Hepatic stellate cell (primary cell): ENCODE measurements at regions not wholly inside any gene's neighbourhood (a gene's known extent, or its start where the extent isn't known, plus 50 kb on each side); places are given as distances from the start of the nearest gene placed in this dataset.

Experiments used
- DNase-seq: peaks from one replicate; pipeline ENCODE4 v3.0.0; 2011; ENCODE audit warnings: low spot score

DNA sequence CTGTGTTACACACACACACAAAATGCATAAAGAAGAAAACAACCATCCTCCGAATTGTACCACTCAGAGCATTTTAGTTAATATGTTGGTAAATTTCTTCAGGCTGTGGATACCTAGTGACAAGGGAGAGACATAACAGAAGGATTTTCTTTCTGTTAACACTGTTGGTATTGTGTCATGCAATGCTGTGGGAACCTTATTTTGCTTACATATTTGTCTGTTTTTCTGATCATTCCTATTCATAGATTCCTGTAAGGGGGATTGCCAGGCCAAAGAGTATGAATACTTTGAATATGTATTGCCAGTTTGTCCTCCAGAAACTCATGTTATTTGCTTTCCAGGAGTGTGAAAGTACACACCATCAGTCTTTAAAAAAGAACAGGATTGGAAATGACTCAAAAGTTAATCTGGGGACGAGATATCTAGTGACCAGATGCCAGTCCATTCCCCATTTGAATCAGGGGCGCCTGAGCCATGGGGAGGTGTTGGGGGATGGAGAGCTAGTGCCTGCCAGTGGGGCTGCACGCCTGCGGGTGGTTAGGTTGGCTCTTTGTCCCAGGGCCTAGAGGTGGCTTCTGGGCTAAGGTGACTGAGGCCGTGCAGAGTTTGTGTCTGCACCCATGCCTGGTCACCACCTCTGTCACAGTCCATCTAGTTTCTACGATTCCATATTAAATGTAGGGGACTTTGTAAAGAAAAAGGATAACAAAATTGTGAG lies 142.0 kb downstream of the PTPN20 start:
- no peak for DNase-seq

DNA sequence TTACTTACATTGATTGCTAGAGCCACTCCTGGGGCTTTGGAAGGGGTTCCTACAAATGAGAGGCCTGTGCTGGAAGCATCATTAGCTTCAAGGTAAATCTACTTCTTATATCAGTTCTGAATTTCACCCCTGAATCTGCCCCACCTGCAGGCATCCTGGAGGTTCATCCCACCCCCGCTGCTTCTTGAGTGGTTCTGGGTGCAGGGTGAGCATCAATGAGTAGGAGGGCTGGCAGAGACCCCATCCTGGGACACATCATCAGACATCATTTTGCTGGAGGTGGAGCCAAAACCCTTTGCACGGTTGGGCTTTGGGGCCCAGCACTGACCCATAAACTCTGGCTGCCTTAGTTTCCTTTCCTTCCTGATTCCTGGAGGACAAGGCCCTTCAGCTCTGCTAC lies 143.7 kb downstream of the PTPN20 start:
- DNase-seq: no peak

DNA sequence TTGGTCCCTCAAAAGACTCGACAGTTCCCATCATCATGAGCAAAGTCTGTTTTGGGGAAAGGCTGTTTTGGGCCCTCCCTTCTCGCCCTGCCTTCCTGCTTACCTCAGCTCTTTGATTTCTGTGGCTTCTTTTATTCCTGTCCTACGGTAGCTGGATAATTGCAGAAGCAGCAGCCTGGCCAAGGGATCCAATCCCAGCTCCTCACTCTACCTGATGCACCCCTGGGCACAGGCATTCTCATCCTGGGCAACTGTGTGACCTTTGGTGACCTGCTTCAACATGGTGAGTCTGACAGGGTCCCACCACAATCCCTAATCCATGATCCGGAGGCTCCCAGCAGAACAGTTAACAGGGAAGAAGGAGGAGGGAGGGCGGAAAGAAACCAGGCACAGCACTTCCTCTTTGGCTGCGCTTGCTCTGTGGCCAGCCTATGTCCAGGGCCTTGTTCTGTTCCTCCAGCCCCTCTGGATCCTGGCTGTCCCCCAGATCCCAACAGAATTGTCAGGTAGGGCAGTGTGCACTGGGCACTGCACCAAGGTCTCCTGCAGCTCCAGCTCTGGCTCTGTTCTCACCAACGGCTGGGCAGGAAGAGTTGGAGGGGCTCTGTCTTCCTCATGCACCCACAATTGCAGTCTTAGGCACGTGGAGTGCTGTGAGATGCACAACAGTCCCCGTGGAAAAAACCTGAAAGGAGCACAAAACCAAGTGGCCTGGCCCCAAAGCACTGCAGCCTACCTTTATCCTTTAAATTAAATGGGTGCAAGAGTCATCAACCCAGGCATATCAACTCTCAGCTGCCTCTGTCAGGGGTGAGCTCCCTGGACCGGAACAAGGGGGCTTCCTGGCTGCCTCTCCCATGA lies 144.4 kb downstream of the PTPN20 start:
- no peak for DNase-seq

DNA sequence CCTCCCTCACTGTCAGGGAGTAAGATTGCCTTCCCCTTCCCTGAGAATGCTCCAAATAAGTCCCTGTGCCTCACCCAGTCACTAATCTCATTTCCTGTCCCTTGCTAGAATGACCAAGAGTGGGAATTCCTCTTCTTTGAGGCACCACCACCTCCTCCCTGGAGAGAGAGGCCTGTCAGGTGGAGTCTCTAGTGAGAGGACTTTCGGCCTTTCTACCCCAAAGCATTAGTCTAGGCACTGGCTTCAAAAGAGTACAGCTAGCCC lies 145.0 kb downstream of the PTPN20 start:
- DNase-seq: no peak

DNA sequence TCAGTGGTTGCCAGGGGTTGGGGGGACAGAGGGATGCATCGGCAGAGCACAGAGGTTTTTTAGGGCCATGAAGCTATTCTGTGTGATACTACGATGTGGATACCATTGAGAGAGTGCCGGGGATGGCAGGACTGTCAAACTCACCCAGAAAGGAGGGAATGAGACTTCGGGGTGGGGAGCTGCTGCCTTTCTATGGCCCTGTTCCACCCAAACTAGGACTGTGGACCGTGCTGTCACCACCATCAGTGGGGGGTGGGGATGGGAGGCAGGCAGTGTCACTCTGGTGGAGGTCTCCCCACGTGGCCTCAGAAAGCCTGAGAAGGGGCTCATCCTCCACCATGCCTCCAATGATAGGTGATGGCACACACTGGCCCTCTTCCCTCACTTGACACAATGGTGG lies 146.2 kb downstream of the PTPN20 start:
- DNase-seq: no peak

DNA sequence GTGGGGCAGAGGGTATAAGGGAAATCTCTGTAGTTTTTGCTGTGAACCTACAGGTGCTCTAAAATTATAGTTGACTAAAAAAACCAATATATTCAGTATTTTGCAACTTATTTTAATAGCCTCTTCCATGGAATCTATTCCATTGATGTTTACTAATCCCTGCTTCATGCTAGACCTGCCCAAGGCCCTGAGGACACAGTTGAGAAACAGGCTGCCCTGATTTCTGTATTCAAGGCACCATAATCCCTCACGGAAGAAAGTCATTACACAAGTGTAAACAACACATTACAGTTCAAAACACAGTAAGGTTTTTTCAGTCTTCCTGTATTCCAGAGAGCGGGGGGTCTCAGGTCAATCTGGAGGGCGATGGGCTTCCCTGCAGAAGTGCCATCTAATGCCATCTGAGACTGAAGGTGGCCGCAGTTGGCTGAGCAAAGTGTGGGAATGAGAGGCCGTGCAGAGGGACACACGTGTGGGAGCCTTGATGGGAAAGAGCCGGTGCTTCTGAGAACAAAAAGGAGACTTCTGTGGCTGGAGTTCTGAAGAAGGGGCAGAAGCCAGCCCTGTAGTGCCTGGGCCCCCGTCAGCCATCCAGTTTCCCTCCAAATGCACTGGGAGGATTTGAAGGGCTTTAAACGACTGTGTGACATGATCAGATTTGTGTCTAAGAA lies 146.9 kb downstream of the PTPN20 start:
- DNase-seq: no peak

DNA sequence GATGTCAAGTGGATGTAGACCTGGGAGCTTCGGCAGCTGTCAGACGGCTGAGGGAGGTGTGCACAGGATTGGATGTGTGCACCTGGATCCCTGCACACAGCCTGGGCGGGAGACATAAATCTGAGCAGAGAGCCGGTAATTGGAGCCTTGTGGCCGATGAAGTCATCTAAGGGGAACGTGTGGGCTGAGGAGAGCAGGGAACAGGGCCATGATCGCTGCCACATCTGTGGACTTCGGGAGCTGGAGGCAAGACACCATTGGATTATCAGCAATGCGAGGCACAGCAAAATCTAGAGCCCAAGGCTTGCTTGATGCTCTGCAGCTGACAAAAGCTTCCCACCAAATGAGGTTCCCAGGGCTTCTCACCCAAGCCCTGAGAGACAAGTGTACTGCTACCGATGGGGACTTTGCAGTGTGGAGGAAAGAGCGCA lies 147.7 kb downstream of the PTPN20 start:
- DNase-seq: no peak

DNA sequence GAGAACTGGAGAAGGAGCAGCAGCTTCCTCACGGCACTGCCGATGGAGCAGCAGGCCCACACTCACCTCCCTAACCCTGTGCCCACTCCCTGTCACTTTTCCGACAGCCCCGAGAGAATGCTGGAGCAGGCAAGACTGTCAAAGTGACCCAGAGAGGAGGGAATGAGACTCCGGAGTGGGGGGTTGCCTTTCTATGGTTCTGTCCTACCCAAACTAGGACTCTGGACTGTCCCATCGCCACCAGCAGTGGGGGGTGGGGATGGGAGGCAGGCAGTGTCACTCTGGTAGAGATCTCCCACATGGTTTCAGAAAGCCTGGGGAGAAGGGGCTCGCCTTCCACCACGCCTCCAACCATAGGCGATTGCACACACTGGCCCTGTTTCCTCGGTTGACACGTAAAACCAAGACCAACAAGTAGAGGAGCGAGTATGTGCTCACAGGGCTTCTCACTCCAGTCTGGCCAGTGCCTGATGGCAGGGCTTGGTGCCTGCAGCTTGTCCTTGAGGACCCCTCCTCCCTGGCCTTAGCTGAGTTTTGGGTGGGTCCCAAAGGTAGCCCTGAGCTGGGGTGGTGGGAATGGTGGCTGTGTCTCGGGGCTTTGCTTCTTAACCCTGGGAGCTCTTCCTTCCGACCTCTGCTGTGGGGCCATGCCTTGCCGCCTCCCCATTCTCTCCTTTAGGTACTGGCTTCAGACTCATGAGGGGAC lies 148.5 kb downstream of the PTPN20 start:
- DNase-seq: no peak

DNA sequence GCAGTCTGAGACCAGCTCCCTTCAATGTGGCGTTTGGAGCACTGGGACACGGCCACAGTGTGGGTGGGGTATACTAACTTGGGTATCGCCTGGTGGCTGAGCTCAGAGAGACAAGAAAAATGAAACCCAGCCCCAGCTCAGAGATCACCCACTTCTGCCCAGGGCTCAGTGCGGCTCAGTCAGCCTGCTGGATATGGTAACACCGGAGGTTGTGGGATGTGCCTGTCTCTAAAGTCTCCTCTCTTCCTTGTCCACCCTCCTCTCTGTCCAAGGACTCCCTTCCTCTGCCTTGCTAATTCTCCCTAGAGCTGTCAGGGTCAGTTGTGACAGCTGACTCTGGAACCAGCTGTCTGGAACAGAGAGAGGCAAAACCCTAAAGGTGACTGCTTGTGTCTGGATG lies 149.1 kb downstream of the PTPN20 start:
- no peak for DNase-seq

DNA sequence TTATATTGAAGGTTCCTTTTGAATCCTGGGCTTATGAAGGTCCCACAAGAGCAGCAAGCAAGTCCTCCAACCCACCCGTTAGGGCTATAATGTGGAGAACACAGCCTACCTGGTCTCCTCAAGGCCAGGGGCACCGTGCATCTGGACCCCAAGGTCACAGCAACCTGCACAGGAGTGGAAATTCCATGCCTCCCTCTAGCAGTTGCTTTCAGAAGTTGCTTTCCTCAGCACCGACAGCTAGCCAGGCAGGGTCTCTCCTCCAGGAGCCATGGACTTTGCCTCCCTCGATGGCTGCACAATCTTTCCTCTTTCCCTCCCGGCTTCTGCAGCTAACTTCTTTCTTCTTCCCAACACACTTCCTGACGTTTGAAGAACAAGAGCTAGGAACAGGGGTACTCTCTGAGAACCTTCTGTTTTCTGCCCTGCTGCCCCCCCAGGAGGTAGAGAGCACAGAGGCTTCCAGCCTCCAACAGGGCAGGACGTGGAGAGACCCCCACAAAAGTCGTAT lies 149.8 kb downstream of the PTPN20 start:
- DNase-seq: no peak

DNA sequence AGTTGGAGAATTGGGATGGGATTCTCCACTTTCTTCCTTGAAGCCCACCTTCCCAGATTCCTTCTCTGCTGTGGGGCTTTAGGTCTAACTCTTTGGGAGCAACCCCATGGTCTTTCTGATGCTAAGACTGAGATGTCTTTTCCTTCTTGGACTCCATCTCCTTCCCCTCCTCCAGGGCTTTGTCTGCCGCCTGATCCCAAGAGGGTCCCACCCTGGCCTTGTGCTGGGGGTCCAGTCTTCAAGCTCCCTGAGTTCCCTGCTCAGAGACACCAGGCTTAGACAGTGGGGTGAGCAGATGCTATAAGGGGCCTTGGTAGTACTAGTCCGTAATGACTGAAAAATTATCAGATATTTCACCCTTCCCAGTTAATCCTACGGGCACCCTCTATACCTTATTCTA lies 150.5 kb downstream of the PTPN20 start:
- no peak for DNase-seq

DNA sequence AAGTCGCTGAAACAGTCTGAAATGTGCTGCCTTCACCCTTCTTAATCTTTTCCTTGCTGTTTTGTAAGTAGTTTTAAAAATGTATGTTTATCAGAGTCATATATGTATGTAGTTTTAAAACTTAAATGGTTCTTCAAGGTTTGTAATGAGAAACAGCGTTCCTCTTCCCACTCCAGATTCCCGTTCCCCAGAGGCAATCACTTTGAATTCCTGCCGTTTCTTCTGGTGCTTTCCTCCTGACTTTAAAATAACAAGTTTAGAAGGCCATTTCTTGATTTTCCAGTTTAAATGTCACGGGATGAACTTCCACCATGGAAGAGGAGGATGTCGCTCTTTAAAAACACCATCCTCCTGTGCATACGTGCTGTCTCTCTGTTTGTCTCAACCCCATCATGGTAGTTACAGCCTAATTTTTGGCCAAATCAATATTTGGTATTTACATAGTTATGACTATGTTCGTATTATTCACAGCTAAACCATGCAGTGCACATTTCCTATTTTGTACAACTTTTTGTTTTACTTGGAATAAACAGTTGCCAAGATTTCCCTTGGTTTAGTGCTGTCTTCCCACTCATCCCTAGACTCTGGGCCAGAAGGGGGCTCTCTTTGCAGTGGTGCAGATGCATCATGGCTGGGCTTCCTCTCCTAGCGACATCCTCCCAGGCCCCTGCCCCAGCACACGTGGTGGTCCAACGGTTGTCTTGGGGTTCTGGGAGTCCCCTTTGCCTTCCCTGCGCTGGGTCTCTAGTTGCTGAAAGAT lies 151.4 kb downstream of the PTPN20 start:
- DNase-seq: no peak

DNA sequence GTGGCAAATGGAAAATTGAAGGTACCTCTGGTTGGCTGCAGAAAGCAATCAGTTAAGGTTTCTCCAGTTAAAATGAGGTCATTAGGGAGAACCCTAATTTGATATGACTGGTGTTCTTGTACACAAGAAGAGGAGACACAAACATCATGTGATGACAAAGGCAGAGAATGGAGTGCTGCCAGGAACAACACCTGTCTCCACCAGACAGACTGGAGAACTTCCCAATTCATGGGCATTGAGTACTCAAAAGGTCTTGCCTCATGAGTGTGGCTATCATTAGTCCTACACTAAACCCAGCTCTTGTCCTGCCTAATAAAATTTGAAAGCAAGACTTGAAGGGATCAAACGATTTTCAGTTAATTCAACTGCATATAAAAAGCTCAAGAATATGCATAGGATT lies 152.6 kb downstream of the PTPN20 start:
- no peak for DNase-seq

DNA sequence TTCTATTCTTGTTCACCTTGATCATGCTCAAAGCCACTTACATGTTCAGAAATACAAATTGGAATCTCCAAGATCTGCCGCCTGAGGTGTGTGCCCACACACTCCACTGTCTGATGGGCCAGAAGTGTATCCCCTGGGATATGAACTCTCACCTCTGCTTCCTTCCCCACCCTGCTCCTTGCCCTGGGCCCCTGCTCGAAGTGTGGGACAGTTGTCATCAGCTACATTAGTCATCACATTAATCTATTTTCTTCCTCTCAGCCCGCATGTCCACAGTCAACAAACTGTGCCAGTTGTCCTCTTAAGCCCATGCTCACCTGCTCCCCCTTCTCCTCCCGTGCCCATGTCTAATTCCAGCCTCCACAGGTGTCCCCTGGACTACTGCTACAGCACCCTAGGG lies 154.7 kb downstream of the PTPN20 start:
- DNase-seq: no peak

DNA sequence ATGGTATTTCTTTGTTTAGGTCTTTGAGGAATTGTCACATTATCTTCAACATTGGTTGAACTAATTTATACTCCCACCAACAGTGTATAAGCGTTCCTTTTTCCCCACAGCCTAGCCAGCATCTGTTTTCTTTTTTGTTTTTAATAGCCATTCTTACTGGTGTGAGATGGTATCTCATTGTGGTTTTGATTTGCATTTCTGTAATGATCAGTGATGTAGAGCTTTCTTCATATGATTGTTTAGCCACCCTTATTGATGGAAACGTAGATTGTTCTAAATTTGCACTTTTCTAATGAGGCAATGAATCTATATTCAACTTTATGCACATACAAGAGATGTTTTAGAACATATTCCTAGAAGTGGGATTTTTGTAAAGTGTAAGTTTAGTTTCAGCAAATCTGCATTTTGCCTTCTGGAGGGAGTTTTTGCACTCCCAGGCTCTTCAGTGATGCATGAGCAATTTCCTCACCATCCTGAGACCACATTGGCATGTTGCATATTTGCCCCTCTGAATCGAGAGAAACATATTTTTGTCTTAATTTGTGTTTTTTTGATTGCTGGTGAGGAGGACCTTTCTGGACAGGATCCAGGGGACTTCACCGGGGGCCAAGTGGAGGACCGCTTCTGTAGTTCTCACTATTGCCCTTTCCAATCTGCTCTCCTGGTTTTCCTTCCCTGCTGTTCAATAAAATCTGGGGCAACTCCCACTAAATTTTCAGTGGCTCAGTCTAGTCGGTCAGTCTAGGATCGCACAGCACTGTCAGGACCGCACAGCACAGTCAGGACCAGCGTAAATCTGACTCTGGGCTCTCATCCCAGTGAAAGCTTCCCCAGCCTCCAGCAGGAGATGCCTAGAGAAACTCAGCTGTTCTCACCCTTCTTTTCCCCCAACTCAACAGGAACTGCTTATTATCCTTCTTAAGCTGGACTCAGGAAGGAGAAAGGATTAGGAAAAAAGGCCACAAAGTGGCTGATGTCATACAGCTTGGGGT lies 157.0 kb downstream of the PTPN20 start:
- DNase-seq: no peak

DNA sequence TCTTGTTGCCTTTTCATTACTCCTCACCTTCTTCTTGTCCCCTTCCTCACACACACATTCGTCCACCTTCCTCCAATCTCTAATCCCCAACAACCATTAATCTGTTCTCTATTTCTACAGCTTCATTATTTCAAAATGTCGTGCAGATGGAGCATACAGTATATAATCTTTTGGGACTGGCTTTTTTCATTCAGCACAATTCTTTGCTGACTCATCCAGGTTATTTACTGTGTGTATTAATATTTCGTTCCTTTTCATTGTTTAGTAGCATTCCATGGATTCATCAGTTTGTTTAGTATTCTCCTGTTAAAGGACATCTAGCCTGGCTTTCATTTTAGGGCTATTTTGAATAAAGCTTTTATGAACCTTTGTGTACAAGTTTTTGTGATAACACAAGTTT lies 159.3 kb downstream of the PTPN20 start:
- no peak for DNase-seq

DNA sequence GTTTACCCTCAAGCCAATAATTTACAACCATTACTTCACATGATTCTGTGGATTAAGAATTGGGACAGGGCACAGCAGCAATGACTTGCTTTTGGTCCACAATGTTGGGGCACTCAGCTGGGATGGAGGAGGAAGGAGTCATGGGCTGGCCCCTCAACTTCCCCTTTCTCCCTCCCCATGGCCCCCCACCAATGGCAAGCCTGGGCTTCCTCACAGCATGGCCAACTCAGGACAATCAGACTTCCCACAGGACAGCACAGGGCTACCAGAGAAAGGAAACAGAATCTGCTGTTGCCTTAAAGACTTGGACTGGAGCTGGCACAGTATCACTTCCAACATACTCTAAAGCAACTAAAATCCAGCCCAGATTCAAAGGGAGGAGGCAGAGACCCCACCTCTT lies 160.7 kb downstream of the PTPN20 start:
- DNase-seq: no peak

DNA sequence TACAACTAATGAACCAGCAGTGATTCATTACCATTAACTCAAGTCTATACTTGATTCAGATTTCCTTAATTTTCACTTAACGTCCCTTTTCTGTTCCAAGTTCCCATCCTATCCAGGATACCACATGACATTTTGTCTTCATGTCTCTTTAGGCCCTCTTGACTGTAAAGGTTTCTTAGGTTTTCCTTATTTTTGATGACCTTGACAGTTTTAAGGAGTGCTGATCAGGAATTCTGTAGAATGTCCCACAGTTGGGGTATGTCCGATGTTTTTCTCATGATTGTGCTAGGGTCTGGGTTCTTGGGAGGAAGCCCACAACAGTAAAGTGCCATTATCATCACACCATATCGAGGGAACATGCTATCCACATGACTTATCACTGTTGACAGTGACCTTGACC lies 162.7 kb downstream of the PTPN20 start:
- DNase-seq: no peak

DNA sequence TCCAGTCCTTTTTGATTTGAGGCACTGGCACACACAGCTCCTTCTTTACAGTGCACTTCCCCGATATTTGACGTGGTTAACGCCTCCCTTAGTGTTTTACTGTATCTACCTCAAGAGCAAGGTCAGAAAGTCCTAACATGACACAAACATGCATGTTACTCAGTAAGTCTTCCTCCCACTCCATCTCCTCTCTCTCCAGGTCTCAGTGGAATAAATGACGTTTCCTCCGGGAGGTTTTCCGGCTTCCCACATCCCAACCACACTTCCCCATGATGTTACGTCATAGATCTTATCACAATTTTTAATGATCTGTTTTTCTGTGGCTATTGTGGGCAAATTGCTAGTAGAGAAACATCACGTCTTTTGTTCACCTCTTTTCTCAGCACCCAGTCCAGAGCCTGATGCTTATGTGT lies 165.7 kb downstream of the PTPN20 start:
- DNase-seq: no peak

DNA sequence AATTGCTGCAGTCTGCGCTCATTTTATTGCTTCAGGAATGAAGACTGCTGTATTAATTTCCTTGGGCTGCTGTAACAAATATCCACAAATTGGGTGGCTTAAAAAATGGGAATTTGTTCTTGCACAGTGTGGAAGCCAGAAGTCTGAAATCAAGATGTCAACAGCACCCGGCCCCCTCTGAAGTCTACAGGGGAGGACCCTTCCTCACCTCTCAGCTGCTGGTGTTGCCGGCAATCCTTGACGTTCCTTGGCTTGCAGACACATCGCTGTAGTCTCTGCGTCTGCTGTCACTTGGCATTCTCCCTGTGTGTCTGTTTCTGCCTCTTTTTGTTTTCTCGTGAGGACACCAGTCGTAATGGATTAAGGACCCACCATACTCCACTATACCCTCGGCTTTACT lies 166.2 kb downstream of the PTPN20 start:
- no peak for DNase-seq
